SK-N-SH (cell line): ENCODE measurements at regions not wholly inside any gene's neighbourhood (a gene's known extent, or its start where the extent isn't known, plus 50 kb on each side); places are given as distances from the start of the nearest gene placed in this dataset.

Experiments used
- CTCF ChIA-PET: fragments of 300-600, 350-600 bp; formaldehyde crosslinking; extraction: SDS; loops from one replicate; lab custom pipeline; 2021; lab: Yijun Ruan, JAX
- POLR2A ChIA-PET: fragments of 350-600 bp; sonication (Branson Sonifier 250); formaldehyde crosslinking; extraction: SDS; loops from one replicate; lab custom pipeline; 2020; ENCODE audit warnings: antibody characterized with exemption, inconsistent platforms; lab: Yijun Ruan, JAX
- DNase-seq: peaks from one replicate; pipeline ENCODE4 v3.0.0; 2012
- H2AFZ ChIP-seq: fragments of 200-600 bp; sonication (generic); 2 replicates; pipeline ENCODE4 v1.8.1; 2016; ENCODE audit warnings: antibody characterized with exemption, mild to moderate bottlenecking, low read depth
- H3F3A ChIP-seq: fragments of 200-600 bp; sonication (generic); replicated peaks from 2 replicates; pipeline ENCODE3; 2016; ENCODE audit warnings: antibody characterized with exemption, mild to moderate bottlenecking; ENCODE audit not compliant: insufficient read depth
- H3K27ac ChIP-seq, 2 experiments: fragments of 200-500 bp in 1 of 2; fragments of 200-600 bp in 1 of 2; sonication (Bioruptor generic) in 1 of 2; sonication (generic), shearing (Covaris generic) in 1 of 2; 2 replicates each; pipeline versions ENCODE4 v1.5.1 to v1.6.1; 2014 to 2016; ENCODE audit warnings: low read depth in 2 of 2, inconsistent platforms in 1 of 2, low read length in 1 of 2, mild to moderate bottlenecking in 1 of 2, mixed read lengths in 1 of 2
- H3K27me3 ChIP-seq: fragments of 200-600 bp; sonication (generic), shearing (Covaris generic); 2 replicates; pipeline ENCODE4 v1.6.1; 2016; ENCODE audit warnings: mixed run types; ENCODE audit not compliant: insufficient read depth
- H3K36me3 ChIP-seq, 2 experiments: fragments of 200-500 bp in 1 of 2; fragments of 200-600 bp in 1 of 2; sonication (Bioruptor generic) in 1 of 2; sonication (generic) in 1 of 2; replicated peaks in 1 of 2; 2 replicates each; pipeline versions ENCODE3 to v1.5.1; 2014 to 2016; ENCODE audit warnings: low read length in 1 of 2, mild to moderate bottlenecking in 1 of 2; ENCODE audit not compliant: insufficient read depth in 2 of 2, control insufficient read depth in 1 of 2
- H3K4me1 ChIP-seq, 2 experiments: fragments of 200-500 bp in 1 of 2; fragments of 200-600 bp in 1 of 2; sonication (Bioruptor generic) in 1 of 2; sonication (generic), shearing (Covaris generic) in 1 of 2; 2 replicates each; pipeline versions ENCODE4 v1.5.1 to v1.6.1; 2014 to 2016; ENCODE audit warnings: low read depth in 1 of 2, low read length in 1 of 2, mixed run types in 1 of 2; ENCODE audit not compliant: insufficient read depth in 2 of 2, control insufficient read depth in 1 of 2
- H3K4me2 ChIP-seq: fragments of 200-600 bp; sonication (generic), shearing (Covaris generic); 2 replicates; pipeline ENCODE4 v1.6.1; 2017; ENCODE audit warnings: mixed run types
- H3K4me3 ChIP-seq, 2 experiments: fragments of 200-500 bp in 1 of 2; fragments of 200-600 bp in 1 of 2; sonication (Bioruptor generic) in 1 of 2; sonication (generic), shearing (Covaris generic) in 1 of 2; 2 replicates each; pipeline versions ENCODE4 v1.5.1 to v1.8.1; 2014 to 2016; ENCODE audit warnings: low read depth in 2 of 2, inconsistent platforms in 1 of 2, low read length in 1 of 2, mild to moderate bottlenecking in 1 of 2, mixed read lengths in 1 of 2, moderate library complexity in 1 of 2
- H3K79me2 ChIP-seq: fragments of 200-600 bp; sonication (generic); 2 replicates; pipeline ENCODE4 v1.8.1; 2017; ENCODE audit warnings: mild to moderate bottlenecking; ENCODE audit not compliant: insufficient read depth
- H3K9ac ChIP-seq: fragments of 200-600 bp; sonication (generic); 2 replicates; pipeline ENCODE4 v1.6.1; 2017; ENCODE audit warnings: mixed run types
- H3K9me2 ChIP-seq: fragments of 200-600 bp; sonication (generic); 2 replicates; pipeline ENCODE4 v1.6.1; 2017; ENCODE audit warnings: mixed run types
- H3K9me3 ChIP-seq: fragments of 200-600 bp; sonication (generic); 2 replicates; pipeline ENCODE4 v1.6.1; 2017; ENCODE audit warnings: mixed run types, mild to moderate bottlenecking, moderate library complexity
- H4K20me1 ChIP-seq: fragments of 200-600 bp; sonication (generic); 2 replicates; pipeline ENCODE4 v1.6.1; 2017; ENCODE audit warnings: mild to moderate bottlenecking, mixed run types; ENCODE audit not compliant: insufficient read depth
- CHD2 ChIP-seq: fragments of 150-350 bp; IDR thresholded peaks from 2 replicates; pipeline ENCODE4 v1.6.1; 2018; ENCODE audit warnings: low read length; ENCODE audit not compliant: partially characterized antibody
- CTCF ChIP-seq: fragments of 200-600 bp; sonication (generic); IDR thresholded peaks from 2 replicates; pipeline ENCODE4 v1.6.1; 2017; ENCODE audit warnings: antibody characterized with exemption, mild to moderate bottlenecking, moderate library complexity
- EZH2phosphoT487 ChIP-seq: fragments of 200-600 bp; sonication (generic); IDR thresholded peaks from 2 replicates; pipeline ENCODE4 v1.6.1; 2017; ENCODE audit warnings: low read depth, mixed run types, mild to moderate bottlenecking, antibody characterized with exemption, moderate library complexity, borderline replicate concordance
- FOSL2 ChIP-seq: IDR thresholded peaks from 2 replicates; pipeline ENCODE4 v1.4.0; 2012; ENCODE audit warnings: low read depth, mild to moderate bottlenecking, moderate library complexity, borderline replicate concordance
- FOXM1 ChIP-seq: IDR thresholded peaks from 2 replicates; pipeline ENCODE4 v1.4.0; 2012; ENCODE audit warnings: low read depth, mild to moderate bottlenecking
- JUND ChIP-seq: IDR thresholded peaks from 2 replicates; pipeline ENCODE4 v1.4.0; 2012
- NRF1 ChIP-seq: IDR thresholded peaks from 2 replicates; pipeline ENCODE4 v1.6.1; 2012; ENCODE audit warnings: low read depth, mild to moderate bottlenecking, low read length
- PBX3 ChIP-seq: IDR thresholded peaks from 2 replicates; pipeline ENCODE4; 2012
- POLR2AphosphoS5 ChIP-seq: IDR thresholded peaks from 2 replicates; pipeline ENCODE4 v1.6.1; 2012; ENCODE audit warnings: low read depth, low read length
- RFX5 ChIP-seq: IDR thresholded peaks from 2 replicates; pipeline ENCODE4 v1.6.1; 2012; ENCODE audit warnings: mild to moderate bottlenecking, improper control_type of control experiment, low read length
- SIN3A ChIP-seq: IDR thresholded peaks from 2 replicates; pipeline ENCODE4 v1.6.1; 2012; ENCODE audit warnings: low read depth, mild to moderate bottlenecking, low read length, moderate library complexity, borderline replicate concordance
- SMC3 ChIP-seq: IDR thresholded peaks from 2 replicates; pipeline ENCODE4 v1.6.1; 2012; ENCODE audit warnings: low read depth, low read length, improper control_type of control experiment
- USF1 ChIP-seq: IDR thresholded peaks from 2 replicates; pipeline ENCODE4 v1.4.0; 2012; ENCODE audit warnings: low read depth, borderline replicate concordance
- ZBTB33 ChIP-seq: IDR thresholded peaks from 2 replicates; pipeline ENCODE4 v1.4.0; 2012; ENCODE audit warnings: low read depth, borderline replicate concordance
- WGBS: methylation state at CpG from one replicate; pipeline ENCODE4 v1.1.6; 2017; ENCODE audit warnings: low lambda C conversion rate; 5-methylcytosine and 5-hydroxymethylcytosine counted together

- Histone ChIP-seq H3K4me3 (no peak overlapping the region), H3K27me3 (no peaks in the 10 kb centered on the region), H3K4me1 (no peaks in the 10 kb centered on the region), H3K9ac (no peak overlapping the region), H3K79me2 (no peaks in the 10 kb centered on the region), H3K9me3 (no peaks in the 10 kb centered on the region), H3K4me2 (no peak overlapping the region), H3K27ac (no peak overlapping the region), H3K9me2 (no peaks in the 10 kb centered on the region), H4K20me1 (no peaks in the 10 kb centered on the region), H2AFZ (no peak overlapping the region), H3K36me3 (no peaks in the 10 kb centered on the region), H3F3A (no peaks in the 10 kb centered on the region)
- no peak for DNase-seq
- ChIA-PET POLR2A (no interaction called here), CTCF (no interaction called here)
- 72% methylated on average over 7 of the region's 7 CpGs for WGBS
- TF ChIP-seq USF1 (no peak), CTCF (no peak), FOSL2 (no peak), FOXM1 (no peak), PBX3 (no peak), CHD2 (no peak), JUND (no peak), ZBTB33 (no peak), POLR2AphosphoS5 (no peak), RFX5 (no peak), EZH2phosphoT487 (no peak), SMC3 (no peak), NRF1 (no peak), SIN3A (no peak)
Measured at GRCh38 chr18:70848329-70848728, 559.5 kb downstream of the SOCS6 start.
